Stimulated activated CD4-positive, alpha-beta T cell treated with anti-CD3 and anti-CD28 coated beads, TNF-alpha, amount 100 ng/mL, for 48 hours (primary cell): ENCODE measurements at regions not wholly inside any gene's neighbourhood (a gene's known extent, or its start where the extent isn't known, plus 50 kb on each side); places are given as distances from the start of the nearest gene placed in this dataset.

Experiments
- DNase-seq, 3 donors: peaks; one replicate each; pipeline ENCODE4 v3.0.0-alpha.2; 2020; ENCODE audit warnings: low read depth in 3 of 3

DNA sequence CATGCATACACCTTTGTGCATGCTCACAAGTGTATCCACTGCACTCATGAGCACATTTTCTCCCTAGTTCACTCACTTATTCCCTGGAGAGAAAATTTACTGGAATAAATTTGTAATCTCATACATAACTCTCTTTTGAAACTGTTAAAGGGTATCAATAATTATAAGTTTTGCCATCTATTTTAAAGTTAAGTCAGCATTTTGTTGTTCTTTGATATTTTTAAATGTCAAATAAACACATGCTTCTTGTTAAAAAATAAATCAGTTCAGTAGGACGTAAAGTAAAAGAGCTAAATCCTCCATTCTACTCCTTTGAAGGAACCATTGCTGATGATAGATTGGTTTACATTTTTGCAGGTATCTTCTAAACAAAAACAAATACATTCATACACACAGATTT is 522.1 kb downstream of the NR4A2 start:
- DNase-seq = no peak

DNA sequence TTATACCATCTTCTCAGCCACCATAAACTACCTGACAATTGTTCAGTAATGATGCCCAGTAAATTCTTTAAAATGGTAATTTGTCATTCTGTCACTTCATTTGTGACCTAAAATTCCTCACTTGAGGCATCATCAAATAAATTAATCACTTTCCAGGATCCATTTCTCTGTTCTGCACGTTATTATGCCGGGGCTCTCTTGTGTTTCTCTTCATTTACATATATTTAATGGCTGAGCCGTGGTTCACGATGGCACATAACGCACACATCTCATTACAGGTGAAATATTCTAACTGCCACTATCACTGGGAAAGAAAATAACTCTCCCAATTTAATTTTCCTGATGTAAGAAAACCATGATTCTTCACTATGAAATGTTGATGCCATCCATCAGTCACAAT is 529.6 kb downstream of the NR4A2 start:
- DNase-seq = no peak

DNA sequence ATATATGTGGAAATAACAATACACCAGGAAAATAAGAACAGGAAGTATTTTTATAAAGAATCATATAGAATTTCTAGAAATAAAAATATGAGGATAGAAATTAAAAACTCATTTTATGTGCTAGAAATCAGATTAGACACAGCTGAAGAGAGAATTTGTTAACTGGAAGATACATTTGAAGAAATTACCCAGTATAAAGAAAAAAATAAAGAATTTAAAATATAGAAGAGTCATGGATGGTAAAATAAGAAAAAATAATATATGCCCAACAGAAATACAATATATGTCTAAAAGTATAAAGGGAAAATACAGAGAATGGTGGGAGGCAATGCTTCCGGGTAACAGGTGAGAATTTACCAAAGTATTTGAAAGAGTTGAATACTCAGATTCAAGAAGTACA is 539.9 kb downstream of the NR4A2 start:
- DNase-seq = no peak

DNA sequence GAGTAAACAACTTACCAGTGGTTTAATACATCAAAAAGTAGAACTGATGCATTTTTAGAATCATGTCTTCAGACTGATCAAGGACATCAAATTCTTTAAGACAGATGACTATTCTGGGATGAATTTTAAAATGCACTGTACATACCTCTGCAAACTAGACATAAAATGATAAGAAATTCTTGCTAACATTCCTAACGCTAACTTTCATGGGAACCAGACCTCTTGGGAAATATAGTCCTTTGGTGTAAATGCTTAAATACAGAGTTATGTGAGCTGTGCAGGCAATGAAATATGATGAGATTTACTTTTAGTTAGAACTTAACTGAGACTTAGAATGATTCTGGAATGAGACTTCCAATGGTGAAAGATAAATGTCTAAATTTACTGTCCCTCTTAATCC is 562.0 kb downstream of the NR4A2 start:
- no peak for DNase-seq

DNA sequence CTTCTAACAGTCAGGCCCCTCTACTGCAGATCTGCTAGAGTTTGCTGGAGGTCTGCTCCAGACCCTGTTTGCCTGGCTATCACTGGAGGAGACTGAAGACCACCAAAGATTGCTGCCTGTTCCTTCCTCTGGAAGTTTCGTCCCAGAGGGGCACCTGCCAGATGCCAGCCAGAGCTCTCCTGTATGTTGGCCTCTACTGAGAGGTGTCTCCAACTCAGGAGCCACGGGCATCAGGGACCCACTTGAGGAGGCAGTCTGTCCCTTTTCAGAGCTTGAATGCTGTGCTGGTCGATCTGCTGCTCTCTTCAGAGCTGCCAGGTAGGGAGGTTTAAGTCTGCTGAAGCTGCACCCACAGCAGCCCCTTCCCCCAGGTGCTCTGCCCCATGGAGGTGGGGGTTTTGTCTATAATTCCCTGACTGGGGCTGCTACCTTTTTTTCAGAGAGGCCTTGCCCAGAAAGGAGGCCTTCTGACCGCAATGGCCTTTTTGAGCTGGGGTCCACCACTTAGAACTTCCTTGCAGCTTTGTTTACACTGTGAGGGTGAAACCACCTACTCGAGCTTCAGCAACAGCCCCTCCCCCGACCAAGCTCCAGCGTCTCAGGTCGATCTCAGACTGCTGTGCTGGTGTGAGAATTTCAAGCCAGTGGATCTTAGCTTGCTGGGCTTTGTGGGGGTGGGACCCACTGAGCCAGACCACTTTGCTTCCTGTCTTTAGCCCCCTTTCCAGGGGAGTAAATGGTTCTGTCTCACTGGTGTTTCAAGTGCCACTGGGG is 566.0 kb downstream of the NR4A2 start:
- no peak for DNase-seq

DNA sequence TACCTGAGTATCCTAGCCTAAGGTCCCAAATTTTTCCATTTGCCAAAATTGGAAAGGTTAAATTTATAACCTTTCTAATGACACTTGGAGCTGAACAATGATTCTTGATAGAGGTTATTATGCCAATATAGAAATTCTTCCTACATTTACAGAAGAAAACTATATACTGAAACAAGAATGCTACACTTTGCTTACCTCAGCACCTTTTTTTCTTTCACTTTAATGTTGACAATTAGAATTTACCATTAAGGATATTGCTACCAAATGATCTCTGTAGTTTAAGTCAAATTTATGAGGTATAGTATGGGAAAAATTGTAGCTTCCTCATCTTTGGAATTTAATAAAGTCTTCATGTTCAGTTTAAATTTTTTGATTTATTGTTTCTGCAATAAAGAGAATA is 577.0 kb downstream of the NR4A2 start:
- DNase-seq = no peak

DNA sequence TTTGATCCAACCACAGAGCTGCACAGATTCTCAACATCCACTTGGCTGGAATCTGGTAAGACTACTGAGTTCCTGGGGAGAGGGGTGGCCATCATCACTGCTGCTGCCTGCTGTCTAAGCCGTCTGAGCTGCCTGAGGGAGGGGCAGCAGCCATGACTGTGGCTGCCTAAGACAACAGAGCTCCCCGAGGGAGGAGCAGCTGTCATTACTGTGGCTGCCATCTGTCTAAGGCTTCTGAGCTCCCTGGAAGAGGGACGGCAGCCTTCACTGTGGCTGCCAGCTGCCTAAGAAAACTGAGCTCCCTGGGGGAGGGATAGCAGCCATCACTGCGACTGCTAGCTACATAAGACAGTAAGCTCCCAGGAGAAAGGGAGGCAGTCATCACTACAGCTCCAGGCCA is 584.4 kb downstream of the NR4A2 start:
- DNase-seq = no peak

DNA sequence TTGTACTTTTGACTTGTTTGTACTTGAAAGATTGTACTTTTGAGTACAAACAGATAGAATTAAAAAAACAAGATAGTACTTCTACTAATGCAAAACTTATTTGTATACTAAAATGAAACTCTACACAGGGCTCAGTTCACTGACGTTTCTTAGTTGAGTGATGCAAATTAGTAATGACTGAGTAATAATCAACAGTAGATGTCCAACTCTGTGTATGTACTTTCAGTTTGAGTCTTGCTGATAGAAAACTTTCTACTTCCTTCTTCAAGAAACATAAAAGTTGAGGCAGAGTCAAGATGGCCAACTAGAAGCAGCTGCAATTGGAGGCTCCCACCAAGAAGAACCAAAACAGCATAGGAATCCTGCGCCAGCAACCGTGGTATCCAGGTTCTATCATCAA is 585.0 kb downstream of the NR4A2 start:
- no peak for DNase-seq

DNA sequence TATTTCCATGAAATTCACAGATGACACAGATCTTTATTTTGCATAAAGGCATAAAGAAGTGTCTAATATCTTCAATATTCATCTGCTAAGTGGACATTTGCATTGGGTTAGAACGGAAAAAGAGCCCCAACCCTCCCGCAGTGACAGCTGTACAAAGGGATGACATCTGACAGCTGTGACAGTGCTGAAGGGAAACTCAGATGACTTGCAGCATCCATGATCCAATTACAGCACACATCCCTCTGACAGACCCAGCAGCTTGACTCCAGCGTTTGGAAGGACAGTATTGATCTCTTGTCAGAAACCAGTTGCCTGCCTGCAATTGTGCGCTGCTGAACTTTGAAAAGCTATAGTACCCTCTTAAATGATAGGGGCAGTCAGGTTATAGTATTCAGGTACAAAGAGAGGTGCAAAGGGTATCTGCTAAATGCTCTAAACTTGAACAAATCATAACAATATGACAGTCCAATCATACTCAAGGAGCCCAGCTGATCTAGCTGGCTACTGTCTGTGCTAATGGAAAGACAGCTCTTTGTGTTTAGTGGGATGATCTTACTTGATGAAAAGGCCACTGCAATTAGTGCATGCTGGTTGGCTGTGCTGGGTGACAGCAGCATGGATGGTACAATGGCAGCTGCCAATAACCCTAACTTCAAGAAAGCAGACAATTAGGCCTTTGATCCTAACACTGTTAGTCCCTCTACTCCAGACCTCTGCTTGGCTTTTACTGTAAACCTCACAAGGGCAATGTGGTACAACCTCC is 599.2 kb downstream of the NR4A2 start:
- no peak for DNase-seq

DNA sequence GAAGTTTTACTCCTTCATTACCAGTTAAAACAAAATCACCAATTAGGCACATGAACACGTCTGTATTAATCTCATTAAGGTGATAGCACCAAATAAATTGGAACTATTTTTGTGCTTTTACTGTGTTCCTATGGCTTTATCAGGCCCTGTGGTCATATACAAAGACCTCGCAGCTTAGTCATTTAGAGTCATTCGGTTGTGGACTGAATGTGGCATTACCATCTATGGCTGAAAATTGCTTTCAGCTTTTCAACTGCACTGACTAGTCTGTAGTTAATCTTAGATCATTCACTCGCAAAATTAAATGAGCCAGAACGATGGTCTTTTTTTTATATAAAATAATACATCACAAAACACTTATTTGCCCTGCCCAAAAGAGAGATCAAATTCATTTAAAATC is 601.7 kb downstream of the NR4A2 start:
- DNase-seq = no peak

DNA sequence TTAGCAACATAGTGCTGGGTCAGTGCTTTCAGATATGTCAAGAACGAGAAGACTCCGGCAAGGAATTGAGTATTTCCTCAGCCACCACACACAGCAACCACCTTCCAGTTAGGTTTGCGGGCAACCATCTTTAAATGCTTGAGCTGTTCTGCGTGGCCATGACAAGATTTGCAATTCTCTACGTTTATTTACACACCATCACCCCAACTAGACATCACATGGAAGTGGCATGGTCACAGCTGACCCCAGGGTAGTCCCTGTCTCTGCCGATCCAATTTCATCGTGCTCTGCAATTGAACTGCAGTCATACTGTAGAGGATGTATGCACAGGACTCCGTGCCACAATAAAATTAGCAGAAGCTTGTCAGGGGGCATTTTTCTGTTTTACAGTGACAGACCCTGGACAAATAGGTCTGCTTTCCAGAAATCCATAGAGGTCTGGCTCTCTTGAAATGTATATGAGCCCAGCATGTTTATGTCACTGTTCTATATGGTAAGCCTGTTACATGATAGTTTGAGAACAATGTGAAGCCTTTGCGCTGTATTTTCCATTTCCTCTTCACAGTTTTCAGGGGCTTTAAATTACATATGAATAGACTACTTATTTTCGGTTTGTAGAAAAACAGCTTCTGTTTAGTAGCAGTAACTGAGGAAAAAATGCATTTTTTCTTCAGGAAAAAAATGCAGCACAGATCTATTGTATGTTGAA is 605.2 kb downstream of the NR4A2 start:
- DNase-seq = no peak

DNA sequence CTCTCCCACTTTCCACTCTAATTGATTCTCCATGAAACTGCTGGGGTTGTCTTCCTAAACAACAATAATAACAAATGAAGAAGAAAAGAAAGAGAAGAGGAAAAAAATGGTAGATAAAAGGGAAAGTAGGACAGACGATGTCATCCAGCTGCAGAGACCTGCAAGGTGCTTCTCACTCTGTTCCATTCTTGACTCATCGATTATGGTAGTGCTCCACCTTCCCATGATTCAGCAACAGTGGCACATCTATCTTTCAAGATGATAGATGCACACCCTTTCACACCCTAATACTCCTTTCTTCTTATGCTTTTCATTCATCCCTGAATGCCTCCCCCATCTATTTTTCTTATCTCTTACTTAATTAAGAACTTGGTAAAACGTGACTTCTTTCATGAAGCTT is 610.2 kb downstream of the NR4A2 start:
- DNase-seq = no peak

DNA sequence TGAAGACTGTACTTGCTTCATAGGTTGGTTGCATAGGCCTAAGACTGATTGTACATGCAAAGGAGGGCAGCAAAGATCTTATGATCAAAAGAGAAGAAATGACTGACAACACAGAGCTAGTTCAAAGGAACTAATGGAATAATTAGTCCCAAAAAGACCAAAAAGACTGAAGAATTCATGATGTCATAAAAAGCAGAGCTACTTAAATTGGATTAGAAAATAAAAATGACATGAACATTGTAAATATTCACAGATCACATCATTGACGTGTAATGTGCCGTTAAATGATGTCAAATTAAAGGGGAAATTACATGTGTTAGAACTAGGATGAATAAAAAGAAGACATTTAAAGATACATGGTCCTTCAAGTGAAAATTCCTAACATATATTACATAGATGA is 616.8 kb downstream of the NR4A2 start:
- no peak for DNase-seq

DNA sequence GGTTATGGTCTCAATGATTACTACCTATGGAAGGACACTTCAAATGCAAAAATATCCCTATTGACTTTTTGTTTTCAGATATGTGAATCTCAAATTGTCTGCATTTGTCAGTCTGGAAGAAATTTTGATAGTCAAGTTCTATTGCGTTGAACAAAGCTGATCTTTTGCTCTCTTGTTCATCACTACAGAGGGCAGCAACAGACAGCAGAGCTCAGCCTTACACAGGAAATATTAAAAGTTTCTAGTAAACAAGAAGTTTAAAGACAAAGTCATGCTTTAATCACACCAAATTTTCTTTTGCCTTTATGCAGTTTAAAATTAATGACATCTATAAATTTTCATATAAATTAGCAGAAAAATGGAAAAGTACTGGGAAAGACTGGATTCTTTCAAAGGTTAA is 617.5 kb downstream of the NR4A2 start:
- no peak for DNase-seq

DNA sequence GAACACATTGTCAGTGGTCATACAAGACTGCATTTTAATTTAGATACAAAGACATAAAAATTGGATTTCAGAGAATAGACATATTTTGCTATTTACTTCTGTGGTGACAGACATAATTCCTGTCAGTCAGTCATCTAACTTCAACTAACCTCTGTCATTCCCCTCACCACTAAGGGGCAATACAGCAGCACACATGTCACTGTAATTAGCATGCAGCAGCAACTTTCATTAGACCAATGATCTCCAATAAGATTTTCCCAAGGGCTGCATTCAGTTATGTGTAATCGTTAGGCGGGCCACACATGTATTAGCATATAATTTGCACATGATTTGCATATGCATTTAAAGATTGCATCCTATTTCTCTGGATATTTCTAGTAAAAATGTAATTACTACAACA is 624.5 kb downstream of the NR4A2 start:
- no peak for DNase-seq

DNA sequence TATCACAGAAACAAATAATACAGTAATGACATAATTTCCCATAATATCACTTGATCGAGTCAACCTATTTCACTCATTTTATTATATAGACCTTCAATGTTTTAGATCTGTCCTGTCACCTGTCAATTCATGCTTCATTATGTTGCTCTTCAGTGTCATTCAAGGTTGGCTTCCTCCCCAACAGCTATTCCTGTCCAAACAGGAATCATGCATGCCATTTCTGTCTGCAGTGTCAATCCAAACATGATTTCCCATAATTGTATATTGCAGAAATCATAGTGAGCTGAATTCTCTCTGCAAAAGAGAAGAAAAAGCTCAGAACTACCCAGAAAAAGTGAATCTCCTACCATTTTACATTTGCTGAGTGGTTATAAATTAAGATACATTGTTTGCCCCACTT is 628.6 kb downstream of the NR4A2 start:
- DNase-seq = no peak

DNA sequence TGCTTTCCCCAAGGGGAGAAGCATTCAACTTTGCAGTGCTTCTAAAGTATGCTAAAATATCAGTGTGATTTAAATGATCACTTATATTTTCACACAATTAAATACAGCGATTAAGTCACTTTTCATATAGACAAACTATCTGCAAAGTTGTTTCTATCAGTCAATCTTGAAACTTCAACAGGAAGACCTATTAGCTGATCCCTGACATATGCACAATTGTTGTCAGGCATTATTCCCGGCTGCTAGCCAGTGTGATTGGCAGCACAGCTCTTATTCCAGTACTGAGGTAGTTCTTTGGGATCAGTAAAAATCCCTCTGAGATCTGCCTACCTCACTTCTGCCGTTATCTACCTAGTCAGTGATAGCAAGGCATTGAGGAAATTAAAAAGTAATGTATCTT is 629.5 kb downstream of the NR4A2 start:
- DNase-seq = no peak

DNA sequence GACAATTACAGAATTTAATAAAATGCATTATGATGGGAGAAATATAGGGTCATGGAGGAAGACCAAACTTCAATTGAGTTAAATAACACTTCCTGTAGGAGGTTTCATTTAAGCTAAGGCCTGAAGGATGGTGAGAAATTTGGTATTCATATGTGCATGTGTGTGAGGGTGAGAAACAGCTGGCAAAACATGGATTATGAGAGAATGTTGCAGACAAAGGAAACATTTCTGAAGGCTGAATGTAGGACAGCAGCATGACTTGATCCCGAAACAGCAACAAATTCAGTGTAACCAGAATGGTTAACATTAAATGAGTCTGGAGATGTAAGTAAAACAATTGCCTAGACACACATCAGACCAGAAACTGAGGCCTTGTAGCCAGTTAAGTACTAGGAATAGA is 630.8 kb downstream of the NR4A2 start:
- no peak for DNase-seq

DNA sequence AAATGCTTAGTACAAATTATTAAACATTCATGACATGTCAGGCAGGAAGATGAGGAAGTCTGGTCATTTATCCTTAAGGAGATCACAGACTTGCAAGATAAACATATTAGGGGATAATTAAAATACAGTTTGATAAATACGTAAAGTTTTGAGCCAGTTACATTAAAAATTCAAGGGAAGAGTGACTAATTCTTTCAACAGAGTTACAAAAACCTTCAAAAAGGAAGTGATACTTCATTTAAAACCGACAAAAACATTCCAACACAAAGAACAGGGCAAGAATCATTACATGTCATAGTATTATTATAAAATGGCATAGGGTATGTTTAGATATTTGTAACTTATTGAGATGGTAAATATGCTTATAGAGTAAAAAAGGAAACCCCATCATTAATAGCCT is 636.0 kb downstream of the NR4A2 start:
- no peak for DNase-seq

DNA sequence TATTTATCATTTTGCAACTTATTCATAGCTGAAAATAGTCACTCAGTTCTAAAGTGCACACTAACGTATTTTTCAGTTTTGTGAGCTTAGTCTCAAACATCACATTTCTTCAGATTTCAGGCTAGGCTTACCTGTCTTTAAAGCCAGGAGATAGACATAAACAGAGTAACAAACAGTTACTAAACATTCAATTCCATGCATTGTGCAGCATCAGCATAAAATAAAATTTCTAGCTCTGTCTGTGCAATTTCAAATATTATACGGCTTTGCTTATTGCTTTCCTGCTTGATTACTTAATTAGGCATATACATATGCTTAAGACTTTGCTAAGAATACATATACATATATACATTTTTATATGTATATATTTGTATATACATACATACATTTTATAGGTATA is 637.0 kb downstream of the NR4A2 start:
- no peak for DNase-seq

DNA sequence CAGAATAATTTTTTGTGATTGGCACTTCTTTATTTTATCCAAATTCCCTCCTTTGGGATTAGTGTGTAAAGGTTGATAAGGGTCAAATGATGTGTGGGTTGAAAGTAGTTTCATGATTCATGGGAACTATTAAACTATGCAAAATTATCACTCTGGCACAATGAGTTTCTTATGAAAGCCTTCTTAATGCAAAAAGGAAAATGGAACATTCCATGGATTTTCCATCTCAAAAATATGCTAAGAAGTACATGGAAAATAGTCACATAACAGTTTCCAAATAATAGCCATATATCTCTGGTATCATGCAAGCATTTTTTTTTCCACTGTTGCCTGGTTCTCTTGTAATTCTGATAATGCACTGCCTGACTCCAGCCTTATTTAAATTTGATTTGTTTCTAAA is 639.7 kb downstream of the NR4A2 start:
- DNase-seq = no peak

DNA sequence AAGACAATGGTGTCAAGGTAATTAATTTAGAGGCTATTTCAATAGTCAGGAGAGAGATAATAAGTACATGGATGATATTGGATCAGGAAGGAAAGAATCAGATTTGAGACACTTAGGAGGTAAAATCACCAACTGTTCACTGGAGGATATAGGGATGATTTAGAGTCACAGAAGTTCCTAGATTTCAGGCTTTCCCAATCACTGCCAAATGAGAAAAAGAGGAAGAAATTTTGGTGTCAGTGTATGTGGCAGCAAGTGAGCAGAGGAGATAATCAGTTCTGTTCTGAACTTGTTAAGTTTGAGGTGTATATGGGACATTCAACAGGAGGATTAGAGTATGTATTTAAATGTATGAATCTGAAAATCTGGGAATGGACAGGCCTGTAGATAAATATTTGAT is 640.4 kb downstream of the NR4A2 start:
- no peak for DNase-seq

DNA sequence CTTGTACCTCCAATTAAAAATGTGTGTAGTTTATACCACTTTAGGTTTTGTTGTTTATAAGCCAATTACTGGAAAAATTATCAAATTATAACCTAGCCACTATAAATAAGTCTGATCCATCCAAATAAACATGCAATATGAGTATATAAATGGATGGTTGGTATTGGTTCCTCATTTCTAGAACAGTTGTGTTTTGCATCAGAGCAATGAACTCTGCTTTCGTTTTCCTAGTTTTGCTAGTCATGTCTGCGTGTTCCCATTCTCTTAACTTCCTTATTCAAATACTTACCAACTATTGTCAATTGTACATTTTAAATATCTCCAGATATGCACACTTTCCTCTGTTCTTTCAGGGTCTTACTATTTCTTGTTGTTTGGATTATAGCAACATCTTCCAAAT is 641.7 kb downstream of the NR4A2 start:
- no peak for DNase-seq
